ENCODE measurements at regions not wholly inside any gene's neighbourhood (a gene's known extent, or its start where the extent isn't known, plus 50 kb on each side); places are given as distances from the start of the nearest gene placed in this dataset.

DNA sequence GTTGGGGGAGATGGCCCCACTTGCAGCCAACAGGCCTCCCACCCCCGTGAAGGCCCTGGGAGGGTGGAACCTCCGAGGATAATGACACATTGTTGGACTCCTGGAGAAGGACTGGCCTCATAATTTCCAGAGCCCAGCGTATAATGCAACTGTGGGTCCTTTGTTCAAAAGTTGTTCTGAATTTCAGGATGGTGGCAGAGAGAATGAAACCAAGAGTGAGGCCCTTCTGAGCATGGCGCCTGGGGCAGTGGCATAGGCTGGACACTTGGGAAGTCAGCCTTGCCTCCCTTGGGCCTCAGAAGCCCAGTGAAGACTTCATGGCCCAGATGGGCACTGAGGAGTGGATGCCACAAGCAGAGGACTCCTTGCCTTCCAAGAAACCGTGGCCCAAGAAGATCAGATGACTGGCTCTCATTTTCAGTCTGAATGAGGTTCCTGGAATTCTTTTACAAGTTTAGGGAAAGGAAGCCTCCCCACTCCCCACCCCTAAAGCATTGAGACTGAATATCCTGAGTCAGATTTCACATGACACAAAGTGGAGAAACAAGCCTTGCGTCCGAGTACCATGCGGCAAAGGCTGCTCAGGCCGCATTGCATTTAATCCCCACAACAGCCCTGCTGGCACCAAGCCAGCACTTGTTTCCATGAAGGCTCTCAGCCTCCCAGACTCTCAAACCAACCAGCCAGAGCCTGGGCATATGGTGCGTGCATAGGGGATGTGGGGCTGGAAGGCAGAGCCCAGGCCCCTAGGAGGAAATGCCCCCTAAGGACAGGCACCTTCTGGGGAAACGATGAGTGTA is 96.7 kb upstream of the SMIM23 start:
- TF ChIP-seq CTCF (IDR thresholded peaks at IDR 0.05; ENCODE audit: extremely low read depth, low read depth, low read length), result no peak
- no peak overlapping the region for H3K4me2 ChIP-seq (ENCODE audit: insufficient read depth, low read length)
- H2AFZ ChIP-seq (ENCODE audit: low read length), result no peak overlapping the region
- H4K20me1 ChIP-seq (ENCODE audit: insufficient read depth, low read length), result no peaks in the 10 kb centered on the region
- H3K79me2 ChIP-seq (ENCODE audit: insufficient read depth, low read length), result no peaks in the 10 kb centered on the region
- H3K9me3 ChIP-seq (ENCODE audit: low read depth, low read length), result no peaks in the 10 kb centered on the region
- no peak overlapping the region for H3K4me3 ChIP-seq (ENCODE audit: insufficient read depth, low read length)
- H3K36me3 ChIP-seq (ENCODE audit: insufficient read depth, low read length), result no peaks in the 10 kb centered on the region
- H3K27ac ChIP-seq (ENCODE audit: low read depth, low read length), result no peak overlapping the region
- no peak for DNase-seq (ENCODE audit: insufficient read length, low spot score, missing footprints)
- H3K4me1 ChIP-seq (ENCODE audit: insufficient read depth, low read length), result no peaks in the 10 kb centered on the region
- peaks cover 9% of the 10 kb centered on the region for H3K27me3 ChIP-seq (ENCODE audit: insufficient read depth, low read length)

DNA sequence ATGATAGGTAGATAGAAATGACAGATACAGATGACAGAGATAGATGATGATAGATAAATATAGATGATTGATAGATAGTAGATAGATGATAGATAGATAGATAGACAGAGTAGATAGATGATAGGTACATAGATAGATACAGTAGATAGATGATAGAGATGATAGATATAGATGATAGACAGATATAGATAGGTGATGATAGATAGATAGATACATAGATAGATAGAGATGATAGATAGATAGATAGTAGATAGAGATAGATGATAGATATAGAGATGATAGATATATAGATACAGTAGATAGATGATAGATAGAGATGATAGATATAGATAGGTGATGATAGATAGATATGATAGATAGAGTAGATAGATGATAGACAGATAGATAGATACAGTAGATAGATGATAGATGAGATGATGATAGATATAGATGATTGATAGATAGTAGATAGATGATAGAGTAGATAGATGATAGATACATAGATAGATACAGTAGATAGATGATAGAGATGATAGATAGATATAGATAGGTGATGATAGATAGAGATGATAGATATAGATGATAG is 95.7 kb upstream of the SMIM23 start:
- TF ChIP-seq CTCF (IDR thresholded peaks at IDR 0.05; ENCODE audit: extremely low read depth, low read depth, low read length), result no peak
- Histone ChIP-seq H3K27me3 (ENCODE audit: insufficient read depth, low read length) (peaks cover 11% of the 10 kb centered on the region), H2AFZ (ENCODE audit: low read length) (no peak overlapping the region), H3K4me3 (ENCODE audit: insufficient read depth, low read length) (no peak overlapping the region), H3K4me2 (ENCODE audit: insufficient read depth, low read length) (no peak overlapping the region), H4K20me1 (ENCODE audit: insufficient read depth, low read length) (no peaks in the 10 kb centered on the region), H3K79me2 (ENCODE audit: insufficient read depth, low read length) (no peaks in the 10 kb centered on the region), H3K36me3 (ENCODE audit: insufficient read depth, low read length) (no peaks in the 10 kb centered on the region), H3K4me1 (ENCODE audit: insufficient read depth, low read length) (no peaks in the 10 kb centered on the region), H3K27ac (ENCODE audit: low read depth, low read length) (no peak overlapping the region), H3K9me3 (ENCODE audit: low read depth, low read length) (no peaks in the 10 kb centered on the region)
- no peak for DNase-seq (ENCODE audit: insufficient read length, low spot score, missing footprints)

GRCh38 chr5:171692107-171692506 is 93.5 kb upstream of the SMIM23 start:
- no peaks in the 10 kb centered on the region for H3K79me2 ChIP-seq (ENCODE audit: insufficient read depth, low read length)
- no peak overlapping the region for H2AFZ ChIP-seq (ENCODE audit: low read length)
- no peak for DNase-seq (ENCODE audit: insufficient read length, low spot score, missing footprints)
- no peak overlapping the region for H3K27ac ChIP-seq (ENCODE audit: low read depth, low read length)
- H4K20me1 ChIP-seq (ENCODE audit: insufficient read depth, low read length), result no peaks in the 10 kb centered on the region
- no peak for TF ChIP-seq CTCF (IDR thresholded peaks at IDR 0.05; ENCODE audit: extremely low read depth, low read depth, low read length)
- no peak overlapping the region for H3K4me3 ChIP-seq (ENCODE audit: insufficient read depth, low read length)
- no peaks in the 10 kb centered on the region for H3K36me3 ChIP-seq (ENCODE audit: insufficient read depth, low read length)
- no peak overlapping the region for H3K4me2 ChIP-seq (ENCODE audit: insufficient read depth, low read length)
- peaks cover 10% of the 10 kb centered on the region for H3K27me3 ChIP-seq (ENCODE audit: insufficient read depth, low read length)
- no peaks in the 10 kb centered on the region for H3K4me1 ChIP-seq (ENCODE audit: insufficient read depth, low read length)
- no peaks in the 10 kb centered on the region for H3K9me3 ChIP-seq (ENCODE audit: low read depth, low read length)

GRCh38 chr5:171692936-171693335 is 92.7 kb upstream of the SMIM23 start:
- Histone ChIP-seq H3K27me3 (ENCODE audit: insufficient read depth, low read length) (peaks cover 8% of the 10 kb centered on the region), H4K20me1 (ENCODE audit: insufficient read depth, low read length) (no peaks in the 10 kb centered on the region), H3K4me3 (ENCODE audit: insufficient read depth, low read length) (no peak overlapping the region), H2AFZ (ENCODE audit: low read length) (no peak overlapping the region), H3K36me3 (ENCODE audit: insufficient read depth, low read length) (no peaks in the 10 kb centered on the region), H3K4me2 (ENCODE audit: insufficient read depth, low read length) (no peak overlapping the region), H3K79me2 (ENCODE audit: insufficient read depth, low read length) (no peaks in the 10 kb centered on the region), H3K9me3 (ENCODE audit: low read depth, low read length) (no peaks in the 10 kb centered on the region), H3K4me1 (ENCODE audit: insufficient read depth, low read length) (no peaks in the 10 kb centered on the region), H3K27ac (ENCODE audit: low read depth, low read length) (no peak overlapping the region)
- DNase-seq (ENCODE audit: insufficient read length, low spot score, missing footprints), result no peak
- TF ChIP-seq CTCF (IDR thresholded peaks at IDR 0.05; ENCODE audit: extremely low read depth, low read depth, low read length), result no peak
